ENCODE measurements at regions not wholly inside any gene's neighbourhood (a gene's known extent, or its start where the extent isn't known, plus 50 kb on each side); places are given as distances from the start of the nearest gene placed in this dataset.

GRCh38 chr3:188975600-188976314 is 196.0 kb upstream of the TPRG1 start:
- no peak overlapping the region for H3K27ac ChIP-seq (ENCODE audit: low read length)
- CTCF ChIA-PET: no interaction called here
- no peak overlapping the region for H3K4me3 ChIP-seq (ENCODE audit: low read depth in 2 of 2, low read length in 2 of 2)
- peaks cover 18% of the 10 kb centered on the region; the same call in 1 of the 2 replicates for H3K27me3 ChIP-seq (ENCODE audit: control insufficient read depth, insufficient read depth, low read length)
- H3K4me1 ChIP-seq (ENCODE audit: control insufficient read depth, insufficient read depth, low read length): no peaks in the 10 kb centered on the region
- H3K36me3 ChIP-seq (ENCODE audit: control insufficient read depth, insufficient read depth, low read length): no peaks in the 10 kb centered on the region
- H3K9me3 ChIP-seq (ENCODE audit: control insufficient read depth, insufficient read depth, low read depth, low read length): no peaks in the 10 kb centered on the region
- intact Hi-C loops (cut with micrococcal nuclease; ENCODE audit: unreplicated experiment) (no loop called here), in situ Hi-C loops (cut with HindIII; ENCODE audit: low pct_unique_long_range_greater_than_20kb, low sequenced_read_pairs) (no loop called here)
- no peak for ATAC-seq
- no TSS peak for BruUV-seq (replicated peaks)
- TF ChIP-seq, protein P1, sequence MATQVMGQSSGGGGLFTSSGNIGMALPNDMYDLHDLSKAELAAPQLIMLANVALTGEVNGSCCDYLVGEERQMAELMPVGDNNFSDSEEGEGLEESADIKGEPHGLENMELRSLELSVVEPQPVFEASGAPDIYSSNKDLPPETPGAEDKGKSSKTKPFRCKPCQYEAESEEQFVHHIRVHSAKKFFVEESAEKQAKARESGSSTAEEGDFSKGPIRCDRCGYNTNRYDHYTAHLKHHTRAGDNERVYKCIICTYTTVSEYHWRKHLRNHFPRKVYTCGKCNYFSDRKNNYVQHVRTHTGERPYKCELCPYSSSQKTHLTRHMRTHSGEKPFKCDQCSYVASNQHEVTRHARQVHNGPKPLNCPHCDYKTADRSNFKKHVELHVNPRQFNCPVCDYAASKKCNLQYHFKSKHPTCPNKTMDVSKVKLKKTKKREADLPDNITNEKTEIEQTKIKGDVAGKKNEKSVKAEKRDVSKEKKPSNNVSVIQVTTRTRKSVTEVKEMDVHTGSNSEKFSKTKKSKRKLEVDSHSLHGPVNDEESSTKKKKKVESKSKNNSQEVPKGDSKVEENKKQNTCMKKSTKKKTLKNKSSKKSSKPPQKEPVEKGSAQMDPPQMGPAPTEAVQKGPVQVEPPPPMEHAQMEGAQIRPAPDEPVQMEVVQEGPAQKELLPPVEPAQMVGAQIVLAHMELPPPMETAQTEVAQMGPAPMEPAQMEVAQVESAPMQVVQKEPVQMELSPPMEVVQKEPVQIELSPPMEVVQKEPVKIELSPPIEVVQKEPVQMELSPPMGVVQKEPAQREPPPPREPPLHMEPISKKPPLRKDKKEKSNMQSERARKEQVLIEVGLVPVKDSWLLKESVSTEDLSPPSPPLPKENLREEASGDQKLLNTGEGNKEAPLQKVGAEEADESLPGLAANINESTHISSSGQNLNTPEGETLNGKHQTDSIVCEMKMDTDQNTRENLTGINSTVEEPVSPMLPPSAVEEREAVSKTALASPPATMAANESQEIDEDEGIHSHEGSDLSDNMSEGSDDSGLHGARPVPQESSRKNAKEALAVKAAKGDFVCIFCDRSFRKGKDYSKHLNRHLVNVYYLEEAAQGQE (IDR thresholded peaks at IDR 0.05; ENCODE audit: insufficient read depth in 1 of 2, low read depth in 2 of 2, low read length in 1 of 2): no peak
- TF ChIP-seq POLR2AphosphoS5 (IDR thresholded peaks at IDR 0.05; ENCODE audit: low read depth, low read length): no peak
- no peak for TF ChIP-seq TCF7L2 (IDR thresholded peaks at IDR 0.05; ENCODE audit: low read depth, low read length)
- TF ChIP-seq, protein P2, sequence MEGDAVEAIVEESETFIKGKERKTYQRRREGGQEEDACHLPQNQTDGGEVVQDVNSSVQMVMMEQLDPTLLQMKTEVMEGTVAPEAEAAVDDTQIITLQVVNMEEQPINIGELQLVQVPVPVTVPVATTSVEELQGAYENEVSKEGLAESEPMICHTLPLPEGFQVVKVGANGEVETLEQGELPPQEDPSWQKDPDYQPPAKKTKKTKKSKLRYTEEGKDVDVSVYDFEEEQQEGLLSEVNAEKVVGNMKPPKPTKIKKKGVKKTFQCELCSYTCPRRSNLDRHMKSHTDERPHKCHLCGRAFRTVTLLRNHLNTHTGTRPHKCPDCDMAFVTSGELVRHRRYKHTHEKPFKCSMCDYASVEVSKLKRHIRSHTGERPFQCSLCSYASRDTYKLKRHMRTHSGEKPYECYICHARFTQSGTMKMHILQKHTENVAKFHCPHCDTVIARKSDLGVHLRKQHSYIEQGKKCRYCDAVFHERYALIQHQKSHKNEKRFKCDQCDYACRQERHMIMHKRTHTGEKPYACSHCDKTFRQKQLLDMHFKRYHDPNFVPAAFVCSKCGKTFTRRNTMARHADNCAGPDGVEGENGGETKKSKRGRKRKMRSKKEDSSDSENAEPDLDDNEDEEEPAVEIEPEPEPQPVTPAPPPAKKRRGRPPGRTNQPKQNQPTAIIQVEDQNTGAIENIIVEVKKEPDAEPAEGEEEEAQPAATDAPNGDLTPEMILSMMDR (IDR thresholded peaks at IDR 0.05): no peak
- no peak for TF ChIP-seq SIN3A (IDR thresholded peaks at IDR 0.05; ENCODE audit: borderline replicate concordance, insufficient read depth, low read depth, low read length)
- POLR2A ChIA-PET: no interaction called here
- no peak for DNase-seq (ENCODE audit: low read depth, low spot score)

GRCh38 chr3:188976407-188976806 is 195.4 kb upstream of the TPRG1 start:
- intact Hi-C loops (cut with micrococcal nuclease; ENCODE audit: unreplicated experiment): no loop called here
- Histone ChIP-seq H3K27me3 (ENCODE audit: control insufficient read depth, insufficient read depth, low read length) (peaks cover 18% of the 10 kb centered on the region; the same call in 1 of the 2 replicates), H3K9me3 (ENCODE audit: control insufficient read depth, insufficient read depth, low read depth, low read length) (no peaks in the 10 kb centered on the region), H3K4me3 (ENCODE audit: low read depth in 2 of 2, low read length in 2 of 2) (no peak overlapping the region), H3K36me3 (ENCODE audit: control insufficient read depth, insufficient read depth, low read length) (no peaks in the 10 kb centered on the region), H3K4me1 (ENCODE audit: control insufficient read depth, insufficient read depth, low read length) (no peaks in the 10 kb centered on the region), H3K27ac (ENCODE audit: low read length) (no peak overlapping the region)
- no peak for ATAC-seq
- in situ Hi-C loops (cut with HindIII; ENCODE audit: low pct_unique_long_range_greater_than_20kb, low sequenced_read_pairs): no loop called here
- POLR2A ChIA-PET: no interaction called here
- TF ChIP-seq SIN3A (IDR thresholded peaks at IDR 0.05; ENCODE audit: borderline replicate concordance, insufficient read depth, low read depth, low read length) (no peak), TCF7L2 (IDR thresholded peaks at IDR 0.05; ENCODE audit: low read depth, low read length) (no peak), POLR2AphosphoS5 (IDR thresholded peaks at IDR 0.05; ENCODE audit: low read depth, low read length) (no peak)
- TF ChIP-seq, protein P1 (IDR thresholded peaks at IDR 0.05; ENCODE audit: insufficient read depth in 1 of 2, low read depth in 2 of 2, low read length in 1 of 2): no peak
- TF ChIP-seq, protein P2 (IDR thresholded peaks at IDR 0.05): no peak
- CTCF ChIA-PET: no interaction called here
- DNase-seq (ENCODE audit: low read depth, low spot score): no peak
- no TSS peak for BruUV-seq (replicated peaks)
